Transverse colon (tissue), 4 donors: ENCODE measurements at regions not wholly inside any gene's neighbourhood (a gene's known extent, or its start where the extent isn't known, plus 50 kb on each side); places are given as distances from the start of the nearest gene placed in this dataset.
A peak's percentile ranks its signal among the peaks of the same experiment; 100 is the strongest.

Experiments used
- DNase-seq: peaks from one replicate; pipeline ENCODE4 v3.0.0-alpha.2; 2019
- H3K27ac ChIP-seq, 4 donors: fragments of 200-600 bp; sonication (generic); 2 replicates each; pipeline ENCODE4 v1.5.1; 2016 to 2018; ENCODE audit warnings: inconsistent platforms in 4 of 4
- H3K27me3 ChIP-seq: fragments of 200-600 bp; sonication (generic); 2 replicates; pipeline ENCODE4 v1.5.1; 2017; ENCODE audit warnings: inconsistent platforms
- H3K36me3 ChIP-seq, 4 donors: fragments of 200-600 bp; sonication (generic); 2 replicates each; pipeline ENCODE4 v1.5.1; 2017 to 2019; ENCODE audit warnings: inconsistent platforms in 4 of 4
- H3K4me1 ChIP-seq, 4 donors: fragments of 200-600 bp; sonication (generic); 2 replicates each; pipeline ENCODE4 v1.5.1; 2017 to 2020; ENCODE audit warnings: inconsistent platforms in 4 of 4
- H3K4me3 ChIP-seq, 4 donors: fragments of 200-600 bp; sonication (generic); 1 replicate in 1 of 4; 2 replicates in 3 of 4; pipeline versions ENCODE4 v1.5.1 to v1.6.1; 2017 to 2019; ENCODE audit warnings: inconsistent platforms in 4 of 4
- H3K9me3 ChIP-seq, 2 donors: fragments of 200-600 bp; sonication (generic); 2 replicates each; pipeline ENCODE4 v1.5.1; 2017 to 2019; ENCODE audit warnings: inconsistent platforms in 2 of 2
- CTCF ChIP-seq, 5 experiments: fragments of 200-600 bp in 3 of 5; fragments of 450-650 bp in 2 of 5; sonication (generic) in 3 of 5; IDR thresholded peaks; 1 replicate in 2 of 5; 2 replicates in 3 of 5; pipeline ENCODE4 v1.5.1; 2016 to 2017; ENCODE audit warnings: antibody characterized with exemption in 5 of 5, inconsistent platforms in 3 of 5, mild to moderate bottlenecking in 2 of 5, moderate library complexity in 1 of 5
- EP300 ChIP-seq: sonication (generic); formaldehyde crosslinking; IDR thresholded peaks from one replicate; pipeline ENCODE4 v1.6.1; 2017; ENCODE audit warnings: antibody characterized with exemption, low read depth
- POLR2A ChIP-seq: fragments of 450-650 bp; IDR thresholded peaks from one replicate; pipeline ENCODE4 v1.6.1; 2016; ENCODE audit warnings: antibody characterized with exemption, mild to moderate bottlenecking, moderate library complexity
- POLR2AphosphoS5 ChIP-seq, 3 donors: sonication (generic); formaldehyde crosslinking; IDR thresholded peaks; one replicate each; pipeline ENCODE4 v1.6.1; 2016; ENCODE audit warnings: antibody characterized with exemption in 3 of 3
- WGBS, 2 donors: methylation state at CpG; one replicate each; pipeline ENCODE4 v1.1.5; 2018; ENCODE audit warnings: low coverage in 1 of 2; 5-methylcytosine and 5-hydroxymethylcytosine counted together
- in situ Hi-C, 4 donors: fragments of 200-750 bp; cut with MboI; loops; one replicate each; pipeline versions ENCODE4 v1.15.0 to v1.15.1; 2017; ENCODE audit warnings: low sequenced_read_pairs in 3 of 4, low pct_ligation_motif_present in 1 of 4, low pct_unique_long_range_greater_than_20kb in 1 of 4
- intact Hi-C: fragments of 100-400 bp; cut with DNase I; formaldehyde crosslinking; loops from one replicate; pipeline ENCODE4 v1.15.1; 2023; ENCODE audit warnings: low total_unique reads

- H3K9me3 ChIP-seq: no peaks in the 10 kb centered on the region
- in situ Hi-C loops: no loop called here
- intact Hi-C loops: no loop called here
- no peaks in the 10 kb centered on the region for H3K27me3 ChIP-seq
- H3K4me1 ChIP-seq: peaks cover 0 to 6% (median 0%) of the 10 kb centered on the region in 4 donors
- WGBS, 2 donors: 52% methylated on average over 5 of the region's 5 CpGs; no CpG with 5 or more reads in 1 of the 2 donors
- H3K27ac ChIP-seq: no peak overlapping the region
- TF ChIP-seq POLR2AphosphoS5 (IDR thresholded peaks at IDR 0.05) (no peak), POLR2A (no peak), CTCF (IDR thresholded peaks at IDR 0.05) (peak in 3 of 5 experiments; percentile 24 to 44 (median 25)), EP300 (no peak)
- no peaks in the 10 kb centered on the region for H3K36me3 ChIP-seq
- peak; percentile 44 for DNase-seq
- no peak overlapping the region for H3K4me3 ChIP-seq
Measured at GRCh38 chr1:91617285-91617765, 116.7 kb downstream of the CDC7 start.

GRCh38 chr1:91619881-91620280, 119.2 kb downstream of the CDC7 start:
- H3K9me3 ChIP-seq: no peaks in the 10 kb centered on the region
- TF ChIP-seq EP300: no peak
- no peak for TF ChIP-seq POLR2A
- TF ChIP-seq CTCF (IDR thresholded peaks at IDR 0.05): no peak
- TF ChIP-seq POLR2AphosphoS5 (IDR thresholded peaks at IDR 0.05): no peak
- no peak overlapping the region for H3K27ac ChIP-seq
- no peak overlapping the region for H3K4me3 ChIP-seq
- in situ Hi-C loops (no loop called here), intact Hi-C loops (no loop called here)
- WGBS, 2 donors: 60 to 79% methylated on average over 3 of the region's 3 CpGs
- H3K36me3 ChIP-seq: no peaks in the 10 kb centered on the region
- H3K27me3 ChIP-seq: no peaks in the 10 kb centered on the region
- no peak for DNase-seq
- H3K4me1 ChIP-seq: peaks cover 0 to 12% (median 0%) of the 10 kb centered on the region in 4 donors

GRCh38 chr1:91621360-91621759, 120.7 kb downstream of the CDC7 start:
- intact Hi-C loops: no loop called here
- Histone ChIP-seq H3K27ac (no peak overlapping the region), H3K4me1 (peaks cover 0 to 12% (median 0%) of the 10 kb centered on the region in 4 donors), H3K4me3 (no peak overlapping the region), H3K36me3 (no peaks in the 10 kb centered on the region), H3K27me3 (no peaks in the 10 kb centered on the region), H3K9me3 (no peaks in the 10 kb centered on the region)
- in situ Hi-C loops: no loop called here
- WGBS, 2 donors: 80 to 100% methylated on average over 1 to 3 of the region's 3 CpGs
- TF ChIP-seq POLR2A (no peak), CTCF (IDR thresholded peaks at IDR 0.05) (no peak), EP300 (no peak), POLR2AphosphoS5 (IDR thresholded peaks at IDR 0.05) (no peak)
- no peak for DNase-seq

- in situ Hi-C loops (no loop called here), intact Hi-C loops (no loop called here)
- Histone ChIP-seq H3K27me3 (no peaks in the 10 kb centered on the region), H3K27ac (peak overlapping the region in 1 of 4 donors; percentile 36), H3K36me3 (no peaks in the 10 kb centered on the region), H3K4me1 (peaks cover 0 to 12% (median 0%) of the 10 kb centered on the region in 4 donors), H3K4me3 (no peak overlapping the region), H3K9me3 (no peaks in the 10 kb centered on the region)
- TF ChIP-seq POLR2AphosphoS5 (IDR thresholded peaks at IDR 0.05) (no peak), EP300 (no peak), CTCF (IDR thresholded peaks at IDR 0.05) (no peak), POLR2A (no peak)
- 86 to 90% methylated on average over 2 of the region's 2 CpGs for WGBS, 2 donors
- DNase-seq: no peak
Measured at GRCh38 chr1:91621907-91622306, 121.3 kb downstream of the CDC7 start.
